Neural cell (in vitro differentiated cells): ENCODE measurements at regions not wholly inside any gene's neighbourhood (a gene's known extent, or its start where the extent isn't known, plus 50 kb on each side); places are given as distances from the start of the nearest gene placed in this dataset.

Experiments
- H2AFZ ChIP-seq: fragments of 200-600, 300-800 bp; sonication (generic), shearing (Covaris generic); 2 replicates; pipeline ENCODE4 v1.6.0; 2014; ENCODE audit warnings: low read depth, mild to moderate bottlenecking, antibody characterized with exemption, low read length, moderate library complexity
- H3F3A ChIP-seq: fragments of 200-600 bp; shearing (Covaris generic); 2 replicates; pipeline ENCODE4 v1.6.1; 2016; ENCODE audit warnings: mild to moderate bottlenecking, moderate library complexity, mixed read lengths, antibody characterized with exemption, low read length; ENCODE audit not compliant: insufficient read depth, poor library complexity, severe bottlenecking
- H3K27ac ChIP-seq: fragments of 200-600, 300-800 bp; sonication (generic), shearing (Covaris generic); 2 replicates; pipeline ENCODE4 v1.5.1; 2014; ENCODE audit warnings: mild to moderate bottlenecking, low read length, moderate library complexity
- H3K27me3 ChIP-seq: fragments of 300-800, 200-600 bp; sonication (generic), shearing (Covaris generic); 2 replicates; pipeline ENCODE4 v1.6.0; 2014; ENCODE audit warnings: mild to moderate bottlenecking, low read depth, low read length, moderate library complexity; ENCODE audit not compliant: insufficient read depth
- H3K36me3 ChIP-seq: fragments of 300-800, 200-600 bp; sonication (generic), shearing (Covaris generic); 2 replicates; pipeline ENCODE4 v1.5.1; 2014; ENCODE audit warnings: mild to moderate bottlenecking, antibody characterized with exemption, low read length, moderate library complexity; ENCODE audit not compliant: insufficient read depth
- H3K4me2 ChIP-seq: fragments of 300-800, 200-600 bp; sonication (generic), shearing (Covaris generic); 2 replicates; pipeline ENCODE4 v1.6.0; 2014; ENCODE audit warnings: mild to moderate bottlenecking, low read length
- H3K4me3 ChIP-seq: fragments of 300-800, 200-600 bp; sonication (generic), shearing (Covaris generic); 2 replicates; pipeline ENCODE4 v1.5.1; 2014; ENCODE audit warnings: mild to moderate bottlenecking, low read length, moderate library complexity
- H3K79me2 ChIP-seq: fragments of 200-600 bp; shearing (Covaris generic); replicated peaks from 2 replicates; pipeline ENCODE4 v1.6.0; 2014; ENCODE audit warnings: mild to moderate bottlenecking, low read length, moderate library complexity; ENCODE audit not compliant: insufficient read depth
- H3K9ac ChIP-seq: fragments of 300-800, 200-600 bp; sonication (generic), shearing (Covaris generic); 2 replicates; pipeline ENCODE4 v1.6.1; 2016; ENCODE audit warnings: mild to moderate bottlenecking, low read length, mixed read lengths
- H3K9me2 ChIP-seq: fragments of 200-600 bp; shearing (Covaris generic); 2 replicates; pipeline ENCODE4 v1.6.1; 2016; ENCODE audit warnings: mild to moderate bottlenecking, low read length, mixed read lengths; ENCODE audit not compliant: insufficient read depth
- H3K9me3 ChIP-seq: fragments of 200-600, 300-800 bp; sonication (generic), shearing (Covaris generic); 2 replicates; pipeline ENCODE4 v1.6.1; 2016; ENCODE audit warnings: mild to moderate bottlenecking, mixed run types, low read length, moderate library complexity, mixed read lengths
- H4K20me1 ChIP-seq: fragments of 200-600 bp; shearing (Covaris generic); 2 replicates; pipeline ENCODE4 v1.6.1; 2016; ENCODE audit warnings: mild to moderate bottlenecking, mixed run types; ENCODE audit not compliant: insufficient read depth
- CTCF ChIP-seq: fragments of 450-650 bp; IDR thresholded peaks from 2 replicates; pipeline ENCODE4 v1.5.1; 2014; ENCODE audit warnings: antibody characterized with exemption, mild to moderate bottlenecking, moderate library complexity; ENCODE audit not compliant: poor library complexity, severe bottlenecking
- EP300 ChIP-seq: fragments of 450-650 bp; conservative IDR thresholded peaks from 2 replicates; pipeline ENCODE4 v1.6.1; 2014; ENCODE audit warnings: antibody characterized with exemption, mild to moderate bottlenecking, moderate library complexity; ENCODE audit not compliant: poor library complexity, severe bottlenecking
- MXI1 ChIP-seq: fragments of 450-650 bp; conservative IDR thresholded peaks from 2 replicates; pipeline ENCODE4 v1.6.1; 2014; ENCODE audit warnings: antibody characterized with exemption, mild to moderate bottlenecking; ENCODE audit not compliant: poor library complexity, severe bottlenecking
- POLR2AphosphoS5 ChIP-seq: IDR thresholded peaks from 2 replicates; pipeline ENCODE4 v1.6.1; 2012
- RAD21 ChIP-seq: fragments of 450-650 bp; conservative IDR thresholded peaks from 2 replicates; pipeline ENCODE4 v1.6.1; 2014; ENCODE audit warnings: antibody characterized with exemption, mild to moderate bottlenecking, moderate library complexity
- REST ChIP-seq: IDR thresholded peaks from 2 replicates; pipeline ENCODE4 v1.6.1; 2012; ENCODE audit warnings: borderline replicate concordance
- SMC3 ChIP-seq: fragments of 450-650 bp; conservative IDR thresholded peaks from 2 replicates; pipeline ENCODE4 v1.6.1; 2014; ENCODE audit warnings: antibody characterized with exemption, mild to moderate bottlenecking, moderate library complexity; ENCODE audit not compliant: poor library complexity
- TAF1 ChIP-seq: IDR thresholded peaks from 2 replicates; pipeline ENCODE4 v1.6.1; 2012; ENCODE audit warnings: low read depth

GRCh38 chr6:145028144-145028818 lies 707.0 kb downstream of the EPM2A start:
- Histone ChIP-seq H3K36me3 (no peaks in the 10 kb centered on the region), H3K27ac (no peak overlapping the region)
- TF ChIP-seq CTCF (peak; percentile 70), TAF1 (no peak), EP300 (no peak), POLR2AphosphoS5 (no peak), MXI1 (no peak), RAD21 (peak; percentile 70), SMC3 (peak; percentile 72), REST (no peak)

GRCh38 chr6:145031001-145031400 lies 704.3 kb downstream of the EPM2A start:
- Histone ChIP-seq H3F3A (no peaks in the 10 kb centered on the region), H3K4me2 (no peak overlapping the region), H3K9me2 (no peaks in the 10 kb centered on the region), H3K27me3 (no peaks in the 10 kb centered on the region), H3K36me3 (no peaks in the 10 kb centered on the region), H3K9ac (no peak overlapping the region), H4K20me1 (no peaks in the 10 kb centered on the region), H3K9me3 (no peaks in the 10 kb centered on the region), H3K79me2 (no peaks in the 10 kb centered on the region), H3K27ac (no peak overlapping the region), H3K4me3 (no peak overlapping the region), H2AFZ (no peak overlapping the region)
- TF ChIP-seq CTCF (no peak), MXI1 (no peak)

More at GRCh38 chr6:145028144-145028818, 707.0 kb downstream of the EPM2A start:
- Histone ChIP-seq H3F3A (peaks cover 5% of the 10 kb centered on the region), H3K27me3 (no peaks in the 10 kb centered on the region), H2AFZ (no peak overlapping the region), H3K9me2 (no peaks in the 10 kb centered on the region), H3K9ac (no peak overlapping the region), H4K20me1 (no peaks in the 10 kb centered on the region), H3K9me3 (no peaks in the 10 kb centered on the region), H3K4me3 (no peak overlapping the region), H3K4me2 (no peak overlapping the region), H3K79me2 (no peaks in the 10 kb centered on the region)
